GM21825 (cell line): ENCODE measurements at regions not wholly inside any gene's neighbourhood (a gene's known extent, or its start where the extent isn't known, plus 50 kb on each side); places are given as distances from the start of the nearest gene placed in this dataset.
"Not testable (repeated sequence)": the region's sequence is repeated elsewhere in the genome, so short reads cannot be mapped to it uniquely, and the experiment has no call there.

Experiments
- ATAC-seq: cut with Tn5 transposase; IDR thresholded peaks from one replicate; pipeline ENCODE4 v1.9.1; 2021; ENCODE audit warnings: mild to moderate bottlenecking, moderate library complexity; ENCODE audit not compliant: unreplicated experiment

DNA sequence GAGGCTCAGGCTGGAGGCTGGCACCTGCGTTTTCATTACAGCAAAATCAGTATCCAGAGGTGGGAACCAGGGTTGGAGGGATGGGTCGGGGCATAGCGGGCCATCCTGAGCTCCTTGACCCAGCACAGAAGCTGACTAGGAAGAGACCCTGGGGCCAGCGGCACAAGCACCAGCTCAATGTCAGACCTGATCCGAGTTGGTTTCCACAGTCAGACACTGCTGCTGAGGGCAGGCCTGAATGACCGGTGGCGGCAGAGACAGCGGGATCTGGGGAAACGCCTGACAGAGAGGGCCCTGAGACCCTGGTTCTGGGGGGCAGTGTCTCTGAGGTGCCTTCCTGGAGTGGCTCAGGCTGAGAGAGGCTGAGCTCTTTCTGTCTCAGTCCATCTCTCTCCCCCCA lies 162.0 kb upstream of the C1orf174 start:
- no peak for ATAC-seq

DNA sequence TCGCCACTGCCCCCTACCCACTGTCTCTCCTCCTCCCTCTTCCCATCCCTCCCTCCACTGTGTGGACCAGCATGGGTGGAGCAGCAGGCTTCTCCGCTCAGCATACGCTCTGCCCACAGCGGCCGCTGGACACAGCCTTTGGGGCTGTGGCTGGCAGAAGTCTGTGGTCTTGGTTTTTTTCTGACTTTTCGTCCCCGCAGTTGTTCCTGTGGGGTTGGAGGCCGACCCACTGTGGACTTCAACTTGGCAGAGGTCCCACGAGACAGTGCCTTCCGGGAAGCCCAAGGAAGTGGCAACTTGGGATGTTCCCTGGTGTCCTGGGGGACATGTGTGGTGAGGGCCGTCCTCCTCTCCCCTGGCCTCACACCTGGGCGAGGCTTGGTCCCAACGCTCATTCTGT lies 162.5 kb upstream of the C1orf174 start:
- ATAC-seq: no peak

DNA sequence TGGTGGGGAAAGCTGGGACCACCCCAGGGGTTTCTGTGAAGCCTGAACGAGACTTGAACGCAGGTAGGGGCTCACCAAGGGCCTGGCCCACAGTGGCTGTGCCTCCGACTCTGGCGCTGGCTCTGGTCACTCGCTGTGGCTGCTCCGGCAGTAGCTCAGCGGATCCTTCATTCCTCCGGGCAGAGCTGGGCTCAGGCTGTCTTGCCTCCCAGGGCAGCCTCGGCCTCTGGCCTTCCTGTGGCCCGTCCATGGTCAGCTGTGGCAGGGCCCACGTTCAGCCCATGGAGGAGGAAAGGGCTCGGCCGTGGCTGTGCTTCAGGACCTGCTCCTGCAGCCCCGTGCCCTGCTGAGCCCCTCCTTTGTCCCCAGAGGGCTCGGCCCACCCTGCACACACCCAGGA lies 162.9 kb upstream of the C1orf174 start:
- no peak for ATAC-seq

DNA sequence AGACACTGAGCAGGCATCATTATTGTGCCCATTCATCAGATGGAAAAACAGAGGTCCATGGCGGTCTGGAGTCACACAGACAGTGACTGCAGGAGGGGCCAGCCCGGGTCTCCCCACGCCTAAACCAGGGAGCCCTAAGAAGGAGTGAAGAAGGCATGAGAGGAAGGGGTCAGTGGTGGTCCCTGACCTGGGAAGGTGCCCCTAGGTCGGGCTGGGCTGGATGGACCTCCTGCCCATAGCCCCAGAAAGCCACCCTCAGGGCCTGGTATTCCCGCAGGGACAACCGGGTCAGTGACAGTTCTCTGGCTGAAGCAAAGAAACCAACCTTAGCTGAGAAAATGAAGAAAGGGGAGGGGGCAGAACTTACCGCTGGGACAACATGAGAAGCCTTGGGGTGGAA lies 163.4 kb upstream of the C1orf174 start:
- ATAC-seq: no peak

DNA sequence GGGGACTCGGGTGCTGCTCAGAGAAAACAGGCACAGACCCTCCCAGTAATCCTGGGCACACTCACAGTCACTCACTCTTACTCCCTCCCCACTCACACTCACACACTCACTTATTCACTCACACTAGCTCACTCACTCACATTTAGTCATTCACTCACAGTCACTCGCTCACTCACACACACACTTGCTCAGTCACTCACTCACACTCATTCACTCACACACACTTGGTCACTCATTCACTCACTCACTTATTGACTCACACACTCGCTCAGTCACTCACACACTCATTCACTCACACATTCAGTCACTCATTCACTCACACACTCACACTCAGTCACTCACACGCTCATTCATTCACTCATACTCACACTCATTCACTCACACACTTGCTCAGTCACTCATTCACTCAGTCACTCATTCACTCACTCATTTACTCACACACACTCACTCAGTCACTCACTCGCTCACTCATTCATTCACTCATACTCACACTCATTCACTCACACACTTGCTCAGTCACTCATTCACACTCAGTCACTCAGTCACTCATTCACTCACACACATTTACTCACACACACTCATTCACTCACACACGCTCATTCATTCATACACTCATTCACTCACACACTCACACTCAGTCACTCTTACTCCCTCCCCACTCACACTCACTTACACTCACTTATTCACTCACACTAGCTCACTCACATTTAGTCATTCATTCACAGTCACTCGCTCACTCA lies 164.2 kb upstream of the C1orf174 start:
- no peak for ATAC-seq

DNA sequence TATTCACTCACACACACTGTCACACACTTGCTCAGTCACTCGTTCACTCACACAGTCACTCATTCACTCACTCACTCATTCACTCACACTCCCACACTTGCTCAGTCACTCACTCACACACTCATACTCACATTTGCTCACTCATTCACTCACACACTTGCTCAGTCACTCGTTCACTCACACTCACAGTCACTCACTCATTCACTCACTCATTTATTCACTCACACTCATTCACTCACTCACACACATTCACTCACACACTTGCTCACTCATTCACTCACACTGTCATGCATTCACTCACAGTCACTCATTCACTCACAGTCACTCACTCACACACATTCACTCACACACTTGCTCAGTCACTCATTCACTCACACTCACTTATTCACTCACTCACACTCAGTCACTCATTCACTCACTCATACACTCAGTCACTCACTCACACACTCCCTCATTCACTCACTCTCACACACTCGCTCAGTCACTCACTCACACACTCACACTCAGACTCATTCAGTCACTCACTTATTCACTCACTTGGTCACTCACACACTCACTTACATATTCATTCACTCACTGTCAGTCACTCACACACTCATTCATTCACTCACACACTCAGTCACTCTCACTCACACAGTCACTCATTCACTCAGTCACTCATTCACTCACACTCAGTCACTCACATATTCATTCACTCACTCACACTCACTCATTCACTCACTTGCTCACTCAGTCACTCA lies 167.0 kb upstream of the C1orf174 start:
- ATAC-seq: no peak

DNA sequence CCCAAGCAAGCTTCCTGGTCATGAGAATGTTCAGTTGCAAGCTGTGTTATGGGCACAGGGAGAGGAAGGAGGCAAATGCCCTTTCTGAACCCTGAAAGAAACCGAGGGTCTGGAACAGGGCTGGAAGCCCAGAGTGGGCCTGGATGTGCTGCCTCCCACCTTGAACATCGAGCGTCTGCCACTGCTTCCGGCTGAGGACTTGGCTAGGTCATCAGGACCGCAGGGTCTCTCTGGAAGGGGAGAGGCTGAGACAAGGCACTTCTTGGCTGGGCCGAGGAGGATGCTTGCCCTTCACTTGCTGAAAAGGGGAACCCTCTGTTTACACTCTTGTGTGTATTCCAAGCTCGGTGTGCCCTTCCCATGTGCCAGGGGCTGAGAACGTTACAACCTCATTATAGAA lies 168.0 kb upstream of the C1orf174 start:
- no peak for ATAC-seq

DNA sequence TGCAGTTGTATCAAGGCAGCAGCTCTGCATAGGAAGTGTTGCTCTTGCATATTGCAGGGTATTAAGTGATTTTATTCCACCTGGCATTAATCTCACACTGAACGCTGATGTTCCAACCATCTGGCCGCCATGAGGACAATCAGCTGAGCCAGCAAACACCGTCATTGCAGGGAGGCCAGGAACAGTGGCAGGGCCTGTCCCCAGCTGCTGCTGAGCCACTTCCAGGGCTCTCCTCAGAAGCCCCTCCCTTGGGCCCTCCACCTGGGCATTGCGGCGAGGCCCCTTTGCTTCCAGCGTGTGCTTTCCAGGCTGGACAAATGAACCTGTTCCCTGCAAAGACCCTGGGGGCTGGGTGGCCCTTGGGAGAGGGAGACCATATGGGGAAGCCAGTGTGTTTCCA lies 171.6 kb upstream of the C1orf174 start:
- ATAC-seq: no peak

DNA sequence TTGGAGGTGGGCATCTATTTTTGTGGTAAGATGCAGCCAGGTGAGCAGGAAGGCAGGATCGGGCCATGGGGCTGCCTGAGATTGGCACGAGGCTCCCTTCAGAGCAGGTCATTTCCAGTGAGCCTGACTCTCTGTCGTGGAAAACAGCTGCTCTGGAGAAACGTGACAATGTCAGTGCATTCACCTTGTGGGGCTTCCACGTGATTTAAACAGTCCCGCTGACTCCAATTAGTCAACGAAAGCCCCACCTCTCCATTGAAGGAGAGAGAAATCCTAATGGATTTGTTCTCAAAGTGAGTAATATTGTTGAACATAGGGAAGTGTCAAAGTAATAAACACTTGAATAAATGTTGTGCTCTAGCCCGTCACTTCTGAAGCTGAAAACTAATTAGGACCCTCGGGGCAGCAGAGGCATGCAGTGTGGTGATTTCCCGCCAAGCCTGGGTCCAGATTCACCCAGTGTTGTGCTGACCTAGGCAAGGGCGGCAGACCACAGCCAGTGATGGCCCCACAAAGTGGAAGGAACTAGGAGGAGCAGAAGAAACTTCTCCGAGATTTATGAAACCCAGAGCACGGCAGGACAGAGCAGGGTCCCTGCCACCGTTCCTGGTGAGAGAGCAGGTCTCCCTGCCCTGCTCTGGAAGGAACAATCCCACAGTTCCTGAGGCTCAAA lies 172.5 kb upstream of the C1orf174 start:
- no peak for ATAC-seq

DNA sequence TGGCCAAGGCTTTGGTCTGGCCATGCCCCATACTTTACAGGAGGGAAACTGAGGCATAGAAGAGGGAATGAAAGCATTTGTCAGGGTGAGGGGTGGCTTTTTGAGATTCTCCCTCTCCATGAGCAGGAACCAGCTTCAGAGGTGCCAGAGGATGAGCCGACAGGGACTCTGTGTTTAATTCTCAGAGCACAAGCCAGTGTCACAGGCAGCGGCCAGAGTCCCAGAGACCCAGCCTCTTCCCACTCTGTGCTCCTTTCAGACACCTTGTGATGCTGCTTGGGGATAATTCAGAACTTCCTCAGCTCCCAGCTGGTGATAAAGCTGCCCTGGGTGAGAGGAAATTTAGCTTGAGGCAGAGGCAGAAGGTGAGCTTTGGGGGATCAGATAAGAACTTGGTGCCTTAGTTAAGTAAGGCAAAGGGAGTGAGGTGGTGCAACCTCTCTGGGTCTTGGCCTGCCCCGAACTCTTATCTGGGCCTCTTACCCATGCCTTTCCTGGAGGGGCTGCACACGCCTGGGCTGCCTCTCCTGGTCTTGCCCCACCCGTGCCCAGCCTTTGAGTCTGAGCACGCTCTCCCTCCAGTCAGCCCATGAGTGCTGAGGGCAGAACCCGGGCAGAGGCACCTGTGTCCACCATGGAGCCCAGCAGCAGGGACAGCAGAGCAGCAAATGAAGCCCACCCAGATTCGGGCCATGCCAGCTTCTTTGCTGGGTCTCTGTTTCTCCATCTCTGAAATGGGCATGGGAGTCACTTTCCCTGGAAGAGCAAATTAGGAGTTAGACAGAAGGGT lies 175.6 kb upstream of the C1orf174 start:
- ATAC-seq: no peak

DNA sequence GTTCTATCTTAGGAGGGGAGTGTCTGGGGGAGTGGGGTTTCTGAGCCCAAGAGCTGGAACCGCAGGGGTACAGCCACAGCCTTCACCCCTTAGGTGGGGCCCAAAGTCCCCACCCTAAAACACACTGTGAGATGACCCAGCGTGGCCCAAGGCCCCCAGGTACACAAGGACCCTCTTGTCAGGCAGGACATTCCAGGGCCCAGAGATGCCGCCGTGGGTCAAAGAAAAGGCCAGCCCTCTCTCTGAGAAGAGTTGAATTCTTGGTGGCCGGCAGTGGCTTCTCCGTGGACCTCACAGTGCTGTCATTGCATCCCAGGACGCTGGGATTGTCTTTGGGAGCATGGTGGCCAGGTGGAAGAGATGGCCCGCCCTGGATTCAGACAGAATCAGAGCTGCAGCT lies 176.3 kb upstream of the C1orf174 start:
- ATAC-seq: no peak

DNA sequence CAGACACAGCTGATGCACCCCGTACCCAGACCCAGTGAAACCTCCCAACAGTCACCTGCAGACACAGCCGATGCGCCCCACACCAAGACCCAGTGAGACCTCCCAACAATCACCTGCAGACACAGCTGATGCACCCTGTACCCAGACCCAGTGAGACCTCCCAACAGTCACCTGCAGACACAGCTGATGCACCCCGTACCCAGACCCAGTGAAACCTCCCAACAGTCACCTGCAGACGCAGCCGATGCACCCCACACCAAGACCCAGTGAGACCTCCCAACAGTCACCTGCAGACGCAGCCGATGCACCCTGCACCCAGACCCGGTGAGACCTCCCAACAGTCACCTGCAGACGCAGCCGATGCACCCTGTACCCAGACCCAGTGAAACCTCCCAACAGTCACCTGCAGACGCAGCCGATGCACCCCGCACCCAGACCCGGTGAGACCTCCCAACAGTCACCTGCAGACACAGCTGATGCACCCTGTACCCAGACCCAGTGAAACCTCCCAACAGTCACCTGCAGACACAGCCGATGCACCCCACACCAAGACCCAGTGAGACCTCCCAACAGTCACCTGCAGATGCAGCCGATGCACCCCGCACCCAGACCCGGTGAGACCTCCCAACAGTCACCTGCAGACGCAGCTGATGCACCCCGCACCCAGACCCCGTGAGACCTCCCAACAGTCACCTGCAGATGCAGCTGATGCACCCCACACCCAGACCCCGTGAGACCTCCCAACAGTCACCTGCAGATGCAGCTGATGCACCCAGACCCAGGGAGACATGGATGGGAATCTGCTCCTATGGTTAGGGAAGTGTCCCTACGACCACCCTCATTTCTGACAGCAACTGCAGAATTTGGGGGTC lies 178.3 kb upstream of the C1orf174 start:
- ATAC-seq: not testable (repeated sequence)

DNA sequence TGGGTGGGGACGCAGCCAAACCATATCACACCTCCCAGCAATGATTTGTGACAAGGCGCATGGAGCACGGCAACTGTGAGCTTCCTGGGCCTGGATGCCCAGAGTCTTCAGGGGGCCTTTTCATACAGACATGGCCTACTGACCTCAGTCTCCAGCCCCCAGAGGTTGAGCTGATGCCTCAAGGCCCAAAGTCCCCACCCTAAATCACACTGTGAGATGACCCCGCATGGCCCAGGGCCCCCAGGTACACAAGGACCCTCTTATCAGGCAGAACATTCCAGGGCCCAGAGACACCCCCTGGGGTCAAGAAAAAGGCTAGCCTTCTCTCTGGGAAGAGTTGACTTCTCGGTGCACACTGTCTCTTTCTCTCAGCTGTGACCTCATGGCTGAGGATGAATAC lies 179.7 kb upstream of the C1orf174 start:
- ATAC-seq: no peak

DNA sequence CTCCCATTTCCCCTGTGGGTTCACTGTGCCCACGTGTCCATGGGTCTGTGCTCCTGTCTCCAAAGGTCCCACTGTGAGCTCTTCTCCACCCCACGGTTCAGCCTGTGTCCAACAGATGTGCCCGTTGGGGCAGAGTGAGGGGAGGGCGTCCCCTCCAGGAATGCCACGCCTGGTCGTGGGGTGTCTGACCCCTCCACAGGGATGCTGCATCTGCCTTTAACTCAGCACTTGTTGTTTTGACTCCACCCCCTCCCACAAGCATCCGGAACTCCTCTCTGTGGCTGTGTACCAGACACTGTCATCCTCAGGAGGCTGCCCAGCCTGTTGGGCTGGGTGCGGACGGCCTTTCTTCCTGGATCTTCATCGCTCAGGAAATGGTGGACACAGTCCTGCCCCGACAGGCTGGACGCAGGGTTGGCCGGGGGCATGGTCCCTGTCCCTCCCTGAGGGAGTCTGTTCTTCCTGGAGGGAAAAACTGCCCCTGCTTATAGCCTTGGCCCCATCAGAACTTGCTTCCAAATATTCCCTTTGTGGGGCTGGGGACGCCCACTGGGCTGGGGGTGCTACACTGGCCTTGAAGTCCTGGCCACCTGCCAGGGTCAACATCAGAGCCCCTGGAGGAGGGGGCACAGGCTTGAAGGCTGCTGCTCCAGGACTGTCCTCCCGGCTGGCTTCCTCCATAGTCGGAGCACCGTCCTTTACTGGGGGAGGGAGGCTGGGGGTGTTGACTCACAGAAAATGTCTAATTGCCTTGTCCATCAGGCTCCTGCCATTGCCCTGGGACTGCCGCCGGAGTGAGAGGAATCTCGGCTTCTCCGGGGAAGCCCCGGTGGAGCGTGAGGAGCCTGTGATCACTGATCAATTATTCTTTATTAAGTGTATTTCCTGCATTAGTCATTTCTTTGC lies 182.0 kb upstream of the C1orf174 start:
- ATAC-seq: no peak

DNA sequence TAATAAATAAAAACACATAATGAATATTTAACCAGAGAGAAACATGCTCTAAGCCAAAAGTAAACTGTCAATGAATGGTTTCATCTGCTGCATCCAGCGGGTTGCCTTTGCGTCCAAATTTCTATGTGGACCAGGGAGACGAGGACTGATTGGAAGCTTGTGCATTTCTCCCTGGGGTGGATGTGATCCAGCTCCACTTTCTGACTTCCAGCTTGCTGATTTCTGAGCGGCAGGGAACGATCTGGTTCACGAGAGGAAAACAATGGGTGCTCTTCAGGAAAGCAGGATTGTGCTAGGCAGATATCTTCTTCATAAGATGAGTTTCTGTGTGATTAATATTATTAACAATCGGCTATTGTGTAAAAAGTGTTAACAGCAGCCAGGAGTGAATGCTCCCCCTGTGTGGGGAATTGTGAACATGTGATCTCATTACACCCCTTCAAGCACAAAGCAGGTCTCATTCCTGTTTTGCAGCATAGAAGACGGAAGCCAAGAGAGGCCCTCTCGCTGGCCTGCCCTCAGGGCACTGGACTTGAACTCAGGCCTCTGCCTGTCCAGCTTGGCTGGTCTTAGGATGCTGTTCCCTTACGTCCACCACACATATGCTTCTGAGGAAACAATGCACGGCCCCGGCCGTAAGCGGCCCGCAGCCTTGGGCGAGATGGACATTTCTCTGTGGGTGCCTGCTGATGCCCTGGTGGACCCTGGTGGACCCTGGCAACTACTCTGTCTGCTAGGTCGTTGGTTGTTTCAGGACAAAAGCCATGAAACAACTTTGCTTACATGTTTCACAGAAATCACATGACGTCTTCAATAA lies 183.4 kb upstream of the C1orf174 start:
- no peak for ATAC-seq

DNA sequence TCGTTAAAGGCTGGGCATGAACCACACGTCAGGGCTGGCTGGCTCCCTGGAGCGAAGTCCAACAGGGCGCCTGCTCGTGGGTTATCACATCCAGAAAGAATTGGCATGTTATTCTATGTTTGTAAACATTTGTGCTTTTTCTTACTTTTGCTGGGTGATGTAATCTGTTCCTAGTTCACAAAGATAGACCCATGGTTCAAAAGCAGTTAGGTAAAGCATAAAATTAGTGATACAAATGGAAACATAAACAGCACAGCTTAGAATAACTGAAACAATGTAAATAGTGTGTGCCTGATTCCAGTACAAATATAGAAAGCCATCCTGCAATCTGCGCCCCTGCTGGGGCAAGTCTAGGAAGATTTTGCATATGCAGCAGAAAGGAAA lies 184.0 kb upstream of the C1orf174 start:
- no peak for ATAC-seq

DNA sequence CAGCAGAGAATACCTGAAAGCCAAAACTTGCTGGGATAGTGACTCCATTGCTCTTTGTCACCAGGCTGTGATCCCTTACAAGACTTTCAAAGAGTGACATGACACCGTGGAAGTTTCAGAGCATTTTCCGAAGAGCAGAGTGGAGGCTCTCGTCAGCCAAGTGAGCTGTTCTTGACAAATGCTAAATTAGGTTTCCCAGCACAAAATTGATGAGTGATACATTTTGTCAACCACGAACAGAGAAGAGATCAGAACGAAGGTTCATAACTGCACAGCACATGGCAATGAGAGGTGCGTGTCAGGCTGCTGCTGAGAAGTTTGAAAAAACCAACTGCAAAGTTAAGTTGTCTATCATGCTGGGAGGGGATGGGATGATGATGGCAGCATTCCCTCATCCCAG lies 184.4 kb upstream of the C1orf174 start:
- no peak for ATAC-seq

DNA sequence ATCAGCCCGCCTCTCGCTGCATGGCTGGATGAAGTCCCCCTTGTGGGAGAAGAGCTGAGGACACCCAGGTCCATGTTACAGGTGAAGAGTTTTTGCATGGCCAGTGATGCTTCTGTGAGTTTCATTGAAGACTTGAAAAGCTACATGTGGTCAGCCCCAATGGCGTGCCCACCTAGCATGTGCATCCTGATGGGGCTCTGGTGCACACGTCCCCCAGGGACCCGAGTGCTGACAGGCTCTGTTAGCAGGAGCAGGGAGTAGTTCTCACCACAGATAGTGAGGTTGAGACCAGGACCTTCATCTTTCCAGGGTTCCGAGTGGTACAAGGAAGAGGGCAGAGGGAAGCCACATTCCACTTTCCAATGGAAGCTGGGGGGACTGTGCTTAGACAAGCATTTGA lies 184.8 kb upstream of the C1orf174 start:
- no peak for ATAC-seq

DNA sequence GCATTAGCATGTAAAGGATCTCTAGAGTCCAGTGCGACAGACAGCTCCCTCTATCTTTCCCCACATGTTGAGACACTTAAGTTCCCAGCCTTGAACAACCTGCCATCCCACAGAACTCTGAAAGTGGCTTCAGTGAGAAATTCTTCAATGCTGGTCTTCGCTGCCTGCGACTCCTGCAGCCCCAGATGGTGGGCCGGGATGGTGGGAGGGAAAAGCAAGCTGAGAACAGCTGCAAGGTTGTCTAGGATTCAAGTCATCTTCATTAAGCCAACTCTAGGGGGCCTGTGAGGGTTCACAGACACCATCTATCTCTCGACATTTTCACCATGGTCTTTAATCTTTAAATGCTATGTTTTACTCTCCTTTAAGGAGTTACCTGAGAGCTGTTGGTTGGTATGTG lies 185.5 kb upstream of the C1orf174 start:
- ATAC-seq: no peak
